Spinal cord (tissue), 9 donors: ENCODE measurements at regions not wholly inside any gene's neighbourhood (a gene's known extent, or its start where the extent isn't known, plus 50 kb on each side); places are given as distances from the start of the nearest gene placed in this dataset.

Source experiments
- DNase-seq, 6 donors: peaks; one replicate each; pipeline versions ENCODE4 v3.0.0 to v3.0.0-alpha.2; 2013 to 2015; ENCODE audit warnings: low spot score in 6 of 6, low read depth in 4 of 6
- H3K27ac ChIP-seq: one replicate; pipeline ENCODE4 v1.5.1; 2013; ENCODE audit warnings: low read depth, low read length, control low read depth
- H3K27me3 ChIP-seq: one replicate; pipeline ENCODE4 v1.6.1; 2013; ENCODE audit warnings: low read length; ENCODE audit not compliant: control insufficient read depth, insufficient read depth
- H3K36me3 ChIP-seq: one replicate; pipeline ENCODE4 v1.6.1; 2013; ENCODE audit warnings: low read length; ENCODE audit not compliant: control insufficient read depth, insufficient read depth
- H3K4me1 ChIP-seq: one replicate; pipeline ENCODE4 v1.6.1; 2013; ENCODE audit warnings: low read length; ENCODE audit not compliant: control insufficient read depth, insufficient read depth
- H3K4me3 ChIP-seq: one replicate; pipeline ENCODE4 v1.5.1; 2013; ENCODE audit warnings: low read depth, low read length, control low read depth
- H3K9me3 ChIP-seq: one replicate; pipeline ENCODE4 v1.6.1; 2013; ENCODE audit warnings: low read length; ENCODE audit not compliant: control insufficient read depth, insufficient read depth
- WGBS: methylation state at CpG from one replicate; pipeline ENCODE4 v1.1.5; 2013; ENCODE audit warnings: missing lambda C conversion rate; ENCODE audit not compliant: insufficient coverage; 5-methylcytosine and 5-hydroxymethylcytosine counted together
- donor health status: healthy.

DNA sequence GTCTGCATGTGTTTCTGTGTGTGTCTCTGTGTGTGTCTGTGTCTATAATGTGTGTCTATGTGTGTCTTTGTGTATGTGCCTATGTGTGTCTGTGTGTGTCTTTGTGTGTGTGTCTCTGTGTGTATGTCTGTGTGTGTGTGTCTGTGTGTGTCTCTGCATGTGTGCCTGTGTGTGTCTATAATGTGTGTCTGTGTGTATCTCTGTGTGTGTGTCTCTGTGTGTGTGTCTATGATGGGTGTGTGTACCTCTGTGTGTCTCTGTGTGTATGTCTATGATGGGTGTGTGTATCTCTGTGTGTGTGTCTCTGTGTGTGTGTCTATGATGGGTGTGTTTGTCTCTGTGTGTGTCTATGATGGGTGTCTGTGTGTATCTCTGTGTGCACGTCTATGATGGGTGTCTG is 126.2 kb upstream of the GPC1 start:
- Histone ChIP-seq H3K27me3 (no peaks in the 10 kb centered on the region), H3K27ac (no peak overlapping the region), H3K4me3 (no peak overlapping the region), H3K9me3 (no peaks in the 10 kb centered on the region), H3K4me1 (no peaks in the 10 kb centered on the region), H3K36me3 (no peaks in the 10 kb centered on the region)
- no peak for DNase-seq
- 94% methylated on average over 1 of the region's 1 CpG for WGBS

DNA sequence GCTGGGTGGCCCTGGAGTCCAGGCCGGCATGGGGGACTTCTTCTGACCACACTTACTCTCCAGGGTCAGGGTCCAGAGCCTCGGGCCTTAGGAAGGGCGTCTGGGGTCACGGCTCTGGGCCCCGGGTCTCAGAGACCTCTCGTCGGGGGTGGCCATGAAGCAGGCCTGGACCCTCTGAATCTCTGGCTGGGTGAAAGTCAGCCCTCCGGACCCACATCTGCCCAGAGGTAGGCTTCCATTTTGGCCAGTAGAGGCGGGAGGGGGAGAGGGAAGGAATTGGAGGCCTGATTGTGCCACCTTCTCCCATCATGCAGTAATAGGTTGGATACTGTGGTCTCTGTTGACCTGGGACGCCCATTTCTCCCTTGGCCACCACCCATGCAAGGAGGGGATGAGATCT is 125.3 kb upstream of the GPC1 start:
- Histone ChIP-seq H3K36me3 (no peaks in the 10 kb centered on the region), H3K9me3 (no peaks in the 10 kb centered on the region), H3K27ac (no peak overlapping the region), H3K4me3 (no peak overlapping the region), H3K27me3 (no peaks in the 10 kb centered on the region), H3K4me1 (no peaks in the 10 kb centered on the region)
- DNase-seq, result no peak
- WGBS, result 96% methylated on average over 8 of the region's 10 CpGs

- Histone ChIP-seq H3K27me3 (no peaks in the 10 kb centered on the region), H3K36me3 (no peaks in the 10 kb centered on the region), H3K27ac (no peak overlapping the region), H3K4me1 (no peaks in the 10 kb centered on the region), H3K9me3 (no peaks in the 10 kb centered on the region), H3K4me3 (no peak overlapping the region)
- DNase-seq, result no peak
- 90% methylated on average over 8 of the region's 9 CpGs for WGBS
Observed at GRCh38 chr2:240310645-240311044, 124.8 kb upstream of the GPC1 start.

GRCh38 chr2:240311821-240312220 is 123.6 kb upstream of the GPC1 start:
- H3K36me3 ChIP-seq, result no peaks in the 10 kb centered on the region
- no peak for DNase-seq
- no peaks in the 10 kb centered on the region for H3K27me3 ChIP-seq
- no peak overlapping the region for H3K27ac ChIP-seq
- WGBS, result no CpG with 5 or more reads among the region's 6 CpGs
- no peak overlapping the region for H3K4me3 ChIP-seq
- H3K9me3 ChIP-seq, result no peaks in the 10 kb centered on the region
- H3K4me1 ChIP-seq, result no peaks in the 10 kb centered on the region

- H3K36me3 ChIP-seq, result no peaks in the 10 kb centered on the region
- 68% methylated on average over 11 of the region's 11 CpGs for WGBS
Observed at GRCh38 chr2:240319221-240319854, 116.1 kb upstream of the GPC1 start.

DNA sequence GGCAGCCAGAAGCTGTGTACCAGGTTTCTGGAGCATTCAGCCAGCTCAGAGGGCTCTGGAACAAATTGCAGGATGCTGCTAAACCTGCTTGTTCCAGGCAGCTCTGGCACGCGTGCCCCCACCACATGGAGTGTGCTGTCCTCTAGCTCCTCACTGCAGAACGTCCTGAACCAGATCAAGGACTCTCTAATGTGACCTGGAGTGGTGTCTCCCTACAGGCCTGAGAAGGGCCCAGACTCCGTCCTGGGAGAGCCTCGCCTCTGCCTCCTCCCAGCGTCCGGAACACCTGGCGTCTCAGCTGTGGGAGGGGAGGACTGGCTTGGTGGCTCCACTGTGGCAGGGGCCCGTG is 115.6 kb upstream of the GPC1 start:
- 77% methylated on average over 9 of the region's 9 CpGs for WGBS
- no peak overlapping the region for H3K27ac ChIP-seq

More at GRCh38 chr2:240319221-240319854, 116.1 kb upstream of the GPC1 start:
- Histone ChIP-seq H3K4me1 (peaks cover 19% of the 10 kb centered on the region), H3K27me3 (no peaks in the 10 kb centered on the region), H3K27ac (no peak overlapping the region), H3K9me3 (no peaks in the 10 kb centered on the region), H3K4me3 (no peak overlapping the region)
- no peak for DNase-seq

DNA sequence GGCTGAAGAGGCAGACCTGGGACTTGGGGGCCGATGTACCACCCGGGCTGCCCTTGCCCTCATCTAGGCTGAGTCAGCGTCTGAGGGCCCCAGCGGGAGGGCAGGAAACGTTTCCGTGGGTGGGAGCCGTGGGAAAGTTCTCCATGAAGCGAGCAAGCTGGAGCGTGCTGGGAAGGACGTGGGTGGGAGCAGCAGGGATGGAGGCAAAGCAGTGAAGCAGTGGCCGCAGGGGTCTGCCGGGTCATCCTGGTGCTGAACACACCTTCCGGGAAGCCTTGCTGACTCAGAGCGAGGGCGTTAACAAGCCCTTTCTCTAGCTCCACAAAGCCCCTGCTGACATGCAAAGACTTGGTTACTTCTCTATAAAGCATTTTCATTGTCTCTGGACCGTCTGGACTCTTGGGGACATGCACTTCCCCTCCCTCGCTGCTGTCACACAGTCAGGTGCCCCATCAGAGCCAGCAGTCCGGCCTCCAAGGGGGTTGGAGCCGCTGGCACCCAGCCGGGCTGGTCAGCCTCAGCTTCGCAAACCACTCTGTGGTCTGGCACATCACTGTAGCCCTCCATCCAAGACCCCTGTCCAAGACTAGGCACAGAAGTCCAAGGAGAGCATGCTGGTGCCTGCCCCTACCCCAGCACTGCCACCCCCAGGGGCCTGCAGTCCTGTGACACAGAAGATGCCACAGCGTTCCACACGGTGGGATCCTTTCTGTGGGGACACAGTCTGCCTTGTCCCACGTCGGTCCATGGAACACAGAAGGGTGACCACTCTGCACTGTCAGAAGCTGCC is 115.1 kb upstream of the GPC1 start:
- Histone ChIP-seq H3K4me3 (no peak overlapping the region), H3K4me1 (peaks cover 28% of the 10 kb centered on the region), H3K27ac (no peak overlapping the region), H3K36me3 (no peaks in the 10 kb centered on the region), H3K9me3 (no peaks in the 10 kb centered on the region), H3K27me3 (no peaks in the 10 kb centered on the region)
- WGBS, result 66% methylated on average over 25 of the region's 25 CpGs
- peak in 1 of 6 donors; percentile 46 for DNase-seq

More for the DNA sequence above, 115.6 kb upstream of the GPC1 start:
- DNase-seq, result no peak
- H3K4me3 ChIP-seq, result no peak overlapping the region
- no peaks in the 10 kb centered on the region for H3K27me3 ChIP-seq
- H3K4me1 ChIP-seq, result peaks cover 23% of the 10 kb centered on the region
- no peaks in the 10 kb centered on the region for H3K36me3 ChIP-seq
- H3K9me3 ChIP-seq, result no peaks in the 10 kb centered on the region

DNA sequence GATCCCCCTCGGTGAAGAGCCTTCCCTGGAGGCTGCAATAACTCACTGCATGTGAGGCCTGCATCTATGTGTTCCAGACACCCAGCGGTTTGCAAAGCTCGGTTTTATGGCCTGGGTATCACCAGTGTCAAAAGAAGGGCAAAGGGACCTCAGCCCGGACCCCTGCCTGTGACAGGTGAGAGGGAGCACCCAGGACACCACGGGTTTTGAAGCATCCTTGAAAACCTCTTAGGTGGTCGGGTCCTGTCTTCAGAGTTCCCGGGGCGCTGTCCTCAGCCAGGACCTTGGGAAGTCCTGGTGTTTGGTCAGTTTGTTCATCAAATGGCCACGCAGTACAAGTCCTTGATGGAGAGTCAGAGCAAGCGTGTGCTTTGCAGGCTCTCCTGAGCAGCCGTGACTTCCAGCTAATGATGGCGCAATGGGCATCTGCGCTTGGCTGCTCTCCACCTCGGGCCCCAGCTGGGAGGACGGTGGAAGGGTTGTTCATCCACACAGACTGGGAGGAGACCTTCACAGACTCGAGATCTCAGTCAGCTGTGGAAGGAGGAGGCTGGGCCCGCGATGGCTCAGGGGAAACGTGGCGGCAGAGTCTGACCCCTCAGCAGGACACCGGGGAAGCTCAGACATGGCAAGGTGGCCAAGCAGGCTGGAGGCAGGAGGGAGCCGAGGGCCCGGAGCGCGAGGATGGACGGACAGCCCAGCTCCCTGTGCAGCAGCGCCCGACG is 113.1 kb upstream of the GPC1 start:
- H3K36me3 ChIP-seq, result no peaks in the 10 kb centered on the region
- H3K27ac ChIP-seq, result no peak overlapping the region
- no peak overlapping the region for H3K4me3 ChIP-seq
- DNase-seq, result no peak
- H3K4me1 ChIP-seq, result peaks cover 37% of the 10 kb centered on the region
- H3K27me3 ChIP-seq, result no peaks in the 10 kb centered on the region
- WGBS, result 85% methylated on average over 29 of the region's 29 CpGs
- no peaks in the 10 kb centered on the region for H3K9me3 ChIP-seq

DNA sequence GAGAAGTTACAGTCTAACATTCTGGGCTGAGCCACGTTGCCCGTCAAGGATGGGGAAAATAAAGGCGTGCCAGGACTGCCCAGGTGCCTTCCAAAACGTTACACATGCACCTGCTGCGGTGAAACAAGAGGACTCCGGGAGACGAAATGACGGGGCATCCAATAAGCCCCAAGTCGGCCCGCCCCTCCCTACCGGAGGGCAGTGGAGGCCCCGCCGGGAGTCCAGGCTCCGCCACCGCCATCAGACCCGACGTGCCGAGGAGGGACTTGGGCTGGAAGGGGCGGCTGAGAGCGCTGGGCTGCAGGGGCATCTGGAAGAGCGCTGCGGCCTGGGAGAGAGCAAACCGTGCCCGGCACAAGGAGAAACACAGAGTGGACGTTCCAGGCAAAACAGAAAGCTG is 112.5 kb upstream of the GPC1 start:
- H3K36me3 ChIP-seq, result no peaks in the 10 kb centered on the region
- WGBS, result 86% methylated on average over 25 of the region's 25 CpGs
- H3K27ac ChIP-seq, result no peak overlapping the region
- no peaks in the 10 kb centered on the region for H3K27me3 ChIP-seq
- no peak for DNase-seq
- peaks cover 37% of the 10 kb centered on the region for H3K4me1 ChIP-seq
- H3K9me3 ChIP-seq, result no peaks in the 10 kb centered on the region
- H3K4me3 ChIP-seq, result no peak overlapping the region
